ENCODE measurements at regions not wholly inside any gene's neighbourhood (a gene's known extent, or its start where the extent isn't known, plus 50 kb on each side); places are given as distances from the start of the nearest gene placed in this dataset.

GRCh38 chr22:26847816-26848215, 190.4 kb downstream of the MIAT start:
- H4K20me1 ChIP-seq (replicated peaks in 1 of 2; ENCODE audit: control insufficient read depth in 1 of 2, insufficient read depth in 2 of 2, low read length in 2 of 2): no peaks in the 10 kb centered on the region
- no peak overlapping the region for H4K8ac ChIP-seq (ENCODE audit: extremely low read depth, insufficient read depth, low read length)
- H2BK12ac ChIP-seq (ENCODE audit: low read depth, low read length): no peak overlapping the region
- H3K4me3 ChIP-seq (ENCODE audit: extremely low read depth in 1 of 4, insufficient read depth in 2 of 4, low read depth in 3 of 4, low read length in 4 of 4): no peak overlapping the region
- no peak overlapping the region for H2BK120ac ChIP-seq (replicated peaks; ENCODE audit: low read depth, low read length)
- no peaks in the 10 kb centered on the region for H3K27me3 ChIP-seq (replicated peaks in 1 of 4; ENCODE audit: control insufficient read depth in 3 of 4, extremely low read depth in 1 of 4, insufficient read depth in 3 of 4, low read length in 3 of 4)
- no peak overlapping the region for H3K56ac ChIP-seq (replicated peaks; ENCODE audit: insufficient read length, low read depth, low read length)
- ChIA-PET POLR2A (ENCODE audit: partially characterized antibody) (no interaction called here), CTCF (ENCODE audit: partially characterized antibody) (interaction anchor here (1.4 to 1.9 kb wide), 2 partner anchors 11 to 14 kb away, joined by 5 read pairs; no protein-coding TSS in a partner anchor)
- no peaks in the 10 kb centered on the region for H3K79me2 ChIP-seq (ENCODE audit: control insufficient read depth in 1 of 2, insufficient read depth in 2 of 2, low read length in 2 of 2)
- FAIRE-seq (no peak), DNase-seq (ENCODE audit: low read depth in 1 of 2, low spot score in 2 of 2) (no peak)
- H2AFZ ChIP-seq (ENCODE audit: low read length): no peak overlapping the region
- no peak overlapping the region for H3K23ac ChIP-seq (ENCODE audit: insufficient read length)
- no peaks in the 10 kb centered on the region for H3K79me1 ChIP-seq (ENCODE audit: low read depth, low read length)
- H3K23me2 ChIP-seq (ENCODE audit: low read depth, low read length): no peaks in the 10 kb centered on the region
- H3K4ac ChIP-seq (replicated peaks; ENCODE audit: insufficient read length, low read depth, low read length): no peak overlapping the region
- no peak overlapping the region for H4K91ac ChIP-seq (replicated peaks; ENCODE audit: insufficient read length, low read length)
- no peaks in the 10 kb centered on the region for H3K36me3 ChIP-seq (ENCODE audit: control insufficient read depth in 2 of 4, insufficient read depth in 4 of 4, low read length in 3 of 4)
- no peak for TF ChIP-seq SRF (IDR thresholded peaks at IDR 0.05; ENCODE audit: low read depth, low read length)
- no peak for TF ChIP-seq NANOG (IDR thresholded peaks at IDR 0.05; ENCODE audit: insufficient read depth, low read depth, low read length, poor library complexity, severe bottlenecking)
- no peak for TF ChIP-seq MAFK (IDR thresholded peaks at IDR 0.05; ENCODE audit: low read depth, low read length)
- TF ChIP-seq ATF3 (IDR thresholded peaks at IDR 0.05; ENCODE audit: insufficient read depth, low read depth, low read length): no peak
- TF ChIP-seq SIRT6 (IDR thresholded peaks at IDR 0.05; ENCODE audit: low read length): no peak
- TF ChIP-seq BCL11A (IDR thresholded peaks at IDR 0.05; ENCODE audit: low read depth in 2 of 2, low read length in 2 of 2): no peak
- no peak for TF ChIP-seq CTBP2 (IDR thresholded peaks at IDR 0.05; ENCODE audit: borderline replicate concordance, insufficient read depth, insufficient read length, low read length)
- TF ChIP-seq ZNF274 (IDR thresholded peaks at IDR 0.05; ENCODE audit: borderline replicate concordance, extremely low read depth, low read length): no peak
- TF ChIP-seq GTF2F1 (IDR thresholded peaks at IDR 0.05; ENCODE audit: borderline replicate concordance, low read depth, low read length): no peak
- no peak for TF ChIP-seq JUND (IDR thresholded peaks at IDR 0.05; ENCODE audit: low read length)
- TF ChIP-seq HDAC2 (IDR thresholded peaks at IDR 0.05; ENCODE audit: borderline replicate concordance in 1 of 2, low read depth in 2 of 2, low read length in 2 of 2): no peak
- no peak for TF ChIP-seq TCF12 (IDR thresholded peaks at IDR 0.05; ENCODE audit: low read depth, low read length)
- no peak for TF ChIP-seq CHD1 (IDR thresholded peaks at IDR 0.05; ENCODE audit: low read depth, low read length)
- TF ChIP-seq SP4 (IDR thresholded peaks at IDR 0.05; ENCODE audit: low read length): no peak
- H3K4me2 ChIP-seq (ENCODE audit: insufficient read depth in 1 of 2, low read depth in 2 of 2, low read length in 2 of 2): no peak overlapping the region
- no peaks in the 10 kb centered on the region for H3K9me3 ChIP-seq (ENCODE audit: insufficient read depth in 2 of 2, low read depth in 1 of 2, low read length in 1 of 2)
- no peak overlapping the region for H2BK5ac ChIP-seq (ENCODE audit: low read depth, low read length)
- H3K14ac ChIP-seq (ENCODE audit: insufficient read length): no peak overlapping the region
- no peak overlapping the region for H3K27ac ChIP-seq (ENCODE audit: low read depth, low read length)
- H2BK15ac ChIP-seq (ENCODE audit: low read length): no peak overlapping the region
- no peak overlapping the region for H4K5ac ChIP-seq (ENCODE audit: insufficient read length, low read depth, low read length)
- H3K9ac ChIP-seq (replicated peaks in 1 of 4; ENCODE audit: extremely low read depth in 1 of 4, low read depth in 3 of 4, low read length in 3 of 4): no peak overlapping the region
- 79% methylated on average over 2 of the region's 2 CpGs; no CpG with 5 or more reads in 1 of the 2 experiments for WGBS, 2 experiments (ENCODE audit: extremely low coverage in 1 of 2, insufficient coverage in 1 of 2, insufficient read length in 1 of 2, insufficient replicate concordance in 2 of 2, low coverage in 1 of 2, low lambda C conversion rate in 2 of 2, missing lambda C conversion rate in 1 of 2)
- no peak overlapping the region for H3K18ac ChIP-seq (ENCODE audit: extremely low read depth, low read length)
- no peak overlapping the region for H2AK5ac ChIP-seq (ENCODE audit: low read depth, low read length)
- peaks cover 0 to 3% (median 0%) of the 10 kb centered on the region in 4 experiments; a peak in 1 of 7 replicates for H3K4me1 ChIP-seq (replicated peaks in 1 of 4; ENCODE audit: control insufficient read depth in 3 of 4, insufficient read depth in 4 of 4, low read length in 3 of 4)
- H2BK20ac ChIP-seq (ENCODE audit: low read length): no peak overlapping the region

Data from H1 (cell line).